Suppressor macrophage treated with lipopolysaccharide for 1 hour (primary cell): ENCODE measurements at regions not wholly inside any gene's neighbourhood (a gene's known extent, or its start where the extent isn't known, plus 50 kb on each side); places are given as distances from the start of the nearest gene placed in this dataset.

Experiments
- DNase-seq, 3 donors: peaks; one replicate each; pipeline ENCODE4 v3.0.0-alpha.2; 2020 to 2022

- DNase-seq: no peak
These were observed 243.1 kb downstream of the HTR1A start for GRCh38 chr5:63719147-63719546.

- DNase-seq: no peak
These were observed 262.0 kb downstream of the HTR1A start for GRCh38 chr5:63700241-63700640.

GRCh38 chr5:63697811-63698210 lies 264.4 kb downstream of the HTR1A start:
- DNase-seq: no peak

- DNase-seq: no peak
These were observed 271.7 kb downstream of the HTR1A start for GRCh38 chr5:63690546-63690945.

GRCh38 chr5:63687854-63688516 lies 274.3 kb downstream of the HTR1A start:
- DNase-seq: no peak

GRCh38 chr5:63686938-63687337 lies 275.3 kb downstream of the HTR1A start:
- DNase-seq: no peak

- no peak for DNase-seq
These were observed 276.1 kb downstream of the HTR1A start for GRCh38 chr5:63686181-63686580.

GRCh38 chr5:63685454-63685853 lies 276.8 kb downstream of the HTR1A start:
- no peak for DNase-seq

- DNase-seq: no peak
These were observed 287.4 kb downstream of the HTR1A start for GRCh38 chr5:63674881-63675280.

GRCh38 chr5:63655043-63655442 lies 307.2 kb downstream of the HTR1A start:
- no peak for DNase-seq

GRCh38 chr5:63650581-63650980 lies 311.7 kb downstream of the HTR1A start:
- DNase-seq: no peak

- DNase-seq: no peak
These were observed 313.9 kb downstream of the HTR1A start for GRCh38 chr5:63648376-63648775.

GRCh38 chr5:63629951-63630630 lies 332.2 kb downstream of the HTR1A start:
- no peak for DNase-seq

- no peak for DNase-seq
These were observed 348.8 kb downstream of the HTR1A start for GRCh38 chr5:63613442-63613841.

GRCh38 chr5:63603996-63604395 lies 358.2 kb downstream of the HTR1A start:
- DNase-seq: no peak

GRCh38 chr5:63602971-63603370 lies 359.3 kb downstream of the HTR1A start:
- DNase-seq: no peak

- no peak for DNase-seq
These were observed 366.0 kb downstream of the HTR1A start for GRCh38 chr5:63596254-63596653.

- DNase-seq: no peak
These were observed 388.9 kb downstream of the HTR1A start for GRCh38 chr5:63573380-63573779.

GRCh38 chr5:63572740-63573139 lies 389.5 kb downstream of the HTR1A start:
- no peak for DNase-seq

GRCh38 chr5:63570752-63571151 lies 391.5 kb downstream of the HTR1A start:
- no peak for DNase-seq

- no peak for DNase-seq
These were observed 397.5 kb downstream of the HTR1A start for GRCh38 chr5:63564789-63565188.

- no peak for DNase-seq
These were observed 399.0 kb downstream of the HTR1A start for GRCh38 chr5:63563008-63563917.

- no peak for DNase-seq
These were observed 406.4 kb downstream of the HTR1A start for GRCh38 chr5:63555874-63556273.

GRCh38 chr5:63554191-63554590 lies 408.1 kb downstream of the HTR1A start:
- DNase-seq: no peak
